T-helper 17 cell (primary cell): ENCODE measurements at regions not wholly inside any gene's neighbourhood (a gene's known extent, or its start where the extent isn't known, plus 50 kb on each side); places are given as distances from the start of the nearest gene placed in this dataset.

Experiments
- ATAC-seq: fragments of 150-1000 bp; cut with Tn5 transposase; 2 replicates; pipeline ENCODE4 v1.10.0; 2021; ENCODE audit warnings: mild to moderate bottlenecking, moderate library complexity
- DNase-seq, 3 donors: peaks; one replicate each; pipeline versions ENCODE4 v3.0.0 to v3.0.0-alpha.2; 2020 to 2021
- H3K9me3 ChIP-seq: one replicate; pipeline ENCODE4 v1.7.0; 2013; ENCODE audit warnings: low read length, mild to moderate bottlenecking; ENCODE audit not compliant: control insufficient read depth, poor library complexity, severe bottlenecking
- H3K27ac Mint-ChIP-seq: one replicate; pipeline ENCODE4 v1.8.0; 2022; ENCODE audit warnings: mild to moderate bottlenecking, moderate library complexity, mixed read lengths
- H3K27me3 Mint-ChIP-seq: one replicate; pipeline ENCODE4 v1.8.0; 2022; ENCODE audit warnings: mixed read lengths
- H3K36me3 Mint-ChIP-seq: one replicate; pipeline ENCODE4 v1.8.0; 2022; ENCODE audit warnings: low read depth, mixed read lengths
- H3K4me1 Mint-ChIP-seq: one replicate; pipeline ENCODE4 v1.8.0; 2022; ENCODE audit warnings: mild to moderate bottlenecking, mixed read lengths
- H3K4me3 Mint-ChIP-seq: one replicate; pipeline ENCODE4 v1.8.0; 2022; ENCODE audit warnings: mild to moderate bottlenecking, moderate library complexity, mixed read lengths

DNA sequence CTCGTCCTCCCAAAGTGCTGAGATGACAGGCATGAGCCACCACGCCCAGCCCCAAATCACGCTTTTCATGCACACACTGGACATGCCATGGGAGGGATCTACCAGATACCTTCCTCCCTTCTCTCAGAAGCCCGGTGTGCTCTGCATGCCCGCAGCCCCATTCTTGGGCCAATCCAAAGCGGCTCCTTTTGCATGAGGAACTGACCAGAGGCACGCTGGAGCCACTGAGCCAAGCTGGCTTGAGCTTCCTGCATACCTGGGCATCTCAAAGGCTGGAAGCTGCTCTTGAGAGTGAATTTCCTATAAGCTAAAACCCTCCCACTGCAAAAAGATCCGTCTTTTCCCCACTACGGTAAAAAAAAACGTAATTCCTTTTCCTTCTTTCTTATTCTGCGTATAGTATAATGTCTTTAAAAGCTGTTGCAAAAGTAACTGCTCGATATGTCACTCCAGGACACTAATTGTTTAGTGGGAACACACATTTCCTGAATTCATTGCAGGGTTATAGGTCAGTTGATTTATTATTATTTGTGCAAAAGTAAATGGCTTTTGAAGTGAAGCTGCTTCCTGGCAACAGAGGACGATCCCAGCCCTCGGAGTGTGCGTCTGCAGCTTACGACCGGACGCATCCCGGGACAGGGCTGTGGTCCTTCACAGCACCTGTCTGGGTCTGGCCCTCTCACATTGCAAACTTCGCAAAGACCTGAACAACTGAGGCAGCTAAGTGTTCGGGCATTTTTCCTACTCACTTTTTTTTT, 61.8 kb upstream of the ETS2 start:
- no peak overlapping the region for H3K4me3 Mint-ChIP-seq
- H3K9me3 ChIP-seq: no peaks in the 10 kb centered on the region
- H3K27me3 Mint-ChIP-seq: no peaks in the 10 kb centered on the region
- no peak for DNase-seq
- no peak for ATAC-seq
- peaks cover 19% of the 10 kb centered on the region for H3K4me1 Mint-ChIP-seq
- H3K36me3 Mint-ChIP-seq: no peaks in the 10 kb centered on the region
- H3K27ac Mint-ChIP-seq: no peak overlapping the region

DNA sequence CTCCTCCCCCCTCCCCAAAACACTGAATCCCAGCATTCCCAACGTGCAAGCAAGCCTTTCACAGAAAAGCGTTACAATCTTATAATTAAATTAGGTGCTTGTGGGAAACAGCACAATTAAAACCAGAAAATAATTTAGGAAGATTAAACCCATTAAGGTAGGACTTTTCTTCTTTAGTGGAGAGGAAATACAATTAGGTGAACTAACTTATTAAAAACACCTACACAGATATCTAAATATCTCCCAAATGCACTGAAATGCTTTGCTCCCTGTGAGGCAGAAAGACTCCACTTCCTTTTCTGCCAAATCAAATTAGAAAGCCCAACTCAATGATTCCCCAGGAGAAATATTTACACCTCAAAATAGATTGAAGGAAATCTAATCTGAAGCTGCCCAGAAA, 60.9 kb upstream of the ETS2 start:
- peaks cover 19% of the 10 kb centered on the region for H3K4me1 Mint-ChIP-seq
- no peak overlapping the region for H3K4me3 Mint-ChIP-seq
- no peaks in the 10 kb centered on the region for H3K9me3 ChIP-seq
- peaks cover 2% of the 10 kb centered on the region for H3K27me3 Mint-ChIP-seq
- ATAC-seq (no peak), DNase-seq (no peak)
- no peak overlapping the region for H3K27ac Mint-ChIP-seq
- no peaks in the 10 kb centered on the region for H3K36me3 Mint-ChIP-seq

DNA sequence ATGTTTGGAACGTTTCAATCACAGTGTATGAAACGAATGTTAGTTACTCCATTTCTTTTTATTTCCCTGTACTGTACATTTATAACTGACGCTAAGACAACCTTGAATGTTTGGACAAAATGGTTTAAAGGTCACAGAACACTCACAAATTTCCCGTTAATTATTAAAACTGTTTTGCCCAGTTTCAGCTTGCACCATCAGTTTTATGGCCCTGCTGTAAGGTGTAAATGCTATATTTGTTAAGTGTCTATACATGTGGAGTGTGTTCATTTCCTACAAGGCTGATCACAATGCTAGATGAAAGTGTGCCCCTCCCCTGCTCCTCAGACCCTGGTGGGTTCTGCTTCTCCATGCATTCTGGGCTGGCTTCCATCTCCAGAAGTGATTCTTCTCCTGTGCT, 57.9 kb upstream of the ETS2 start:
- no peak overlapping the region for H3K4me3 Mint-ChIP-seq
- no peak for ATAC-seq
- no peaks in the 10 kb centered on the region for H3K4me1 Mint-ChIP-seq
- peaks cover 2% of the 10 kb centered on the region for H3K36me3 Mint-ChIP-seq
- DNase-seq: no peak
- peaks cover 21% of the 10 kb centered on the region for H3K27me3 Mint-ChIP-seq
- H3K9me3 ChIP-seq: no peaks in the 10 kb centered on the region
- no peak overlapping the region for H3K27ac Mint-ChIP-seq

DNA sequence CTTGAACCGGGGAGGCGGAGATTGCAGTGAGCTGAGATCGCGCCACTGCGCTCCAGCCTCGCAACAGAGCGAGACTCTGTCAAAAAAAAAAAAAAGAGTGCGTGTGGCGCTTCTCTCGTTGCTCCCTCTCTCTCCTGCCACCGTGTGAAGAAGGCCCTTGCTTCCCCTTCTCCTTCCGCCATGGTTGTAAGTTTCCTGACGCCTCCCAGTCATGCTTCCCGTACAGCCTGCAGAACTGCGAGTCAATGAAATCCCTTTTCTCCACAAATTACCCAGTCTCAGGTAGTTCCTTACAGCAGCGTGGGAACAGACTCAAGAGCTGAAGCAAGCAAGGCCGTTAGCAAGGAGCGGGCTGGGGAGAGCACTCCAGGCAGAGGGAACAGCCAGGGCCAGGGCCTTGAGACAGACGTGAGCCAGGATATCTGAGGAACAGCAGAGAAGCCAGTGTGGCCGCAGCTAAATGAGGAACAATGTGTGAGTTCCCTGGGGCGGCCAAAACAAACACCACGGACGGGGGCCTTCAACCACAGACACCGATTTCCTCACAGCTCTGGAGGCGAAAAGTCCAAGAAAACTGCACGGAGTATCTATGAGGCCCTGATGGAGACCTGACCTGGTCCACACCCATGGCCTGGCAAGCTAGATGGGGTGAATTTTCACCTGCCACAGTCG, 54.2 kb upstream of the ETS2 start:
- no peaks in the 10 kb centered on the region for H3K9me3 ChIP-seq
- Mint-ChIP-seq H3K27ac (no peak overlapping the region), H3K36me3 (peaks cover 2% of the 10 kb centered on the region), H3K4me1 (peaks cover 5% of the 10 kb centered on the region), H3K4me3 (no peak overlapping the region), H3K27me3 (peaks cover 21% of the 10 kb centered on the region)
- ATAC-seq: no peak
- no peak for DNase-seq

DNA sequence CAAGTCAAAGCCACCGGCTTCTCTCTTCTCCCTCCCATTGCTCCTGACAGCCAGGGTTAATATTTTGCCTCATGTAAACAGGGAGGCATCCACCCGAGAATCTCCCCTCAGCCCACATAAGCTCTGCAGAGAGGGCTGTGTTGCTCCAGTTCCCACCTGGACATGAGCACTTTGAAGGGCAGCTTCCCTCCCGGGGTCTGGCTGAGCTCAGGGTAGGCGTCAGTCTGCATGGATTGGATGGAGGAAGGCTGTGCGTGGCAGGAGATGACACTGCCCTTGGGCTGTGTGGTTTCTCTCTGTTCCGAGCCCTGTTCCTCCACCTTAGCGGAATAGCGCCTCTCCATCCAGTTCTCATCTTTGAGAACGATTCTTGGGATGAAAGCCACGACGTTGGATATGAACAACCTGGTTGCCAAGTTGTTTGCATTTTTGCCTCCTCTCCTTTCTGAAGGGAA, 53.7 kb upstream of the ETS2 start:
- peaks cover 5% of the 10 kb centered on the region for H3K4me1 Mint-ChIP-seq
- ATAC-seq: no peak
- peaks cover 2% of the 10 kb centered on the region for H3K36me3 Mint-ChIP-seq
- no peak overlapping the region for H3K4me3 Mint-ChIP-seq
- H3K27ac Mint-ChIP-seq: no peak overlapping the region
- no peak for DNase-seq
- H3K9me3 ChIP-seq: no peaks in the 10 kb centered on the region
- H3K27me3 Mint-ChIP-seq: peaks cover 21% of the 10 kb centered on the region

DNA sequence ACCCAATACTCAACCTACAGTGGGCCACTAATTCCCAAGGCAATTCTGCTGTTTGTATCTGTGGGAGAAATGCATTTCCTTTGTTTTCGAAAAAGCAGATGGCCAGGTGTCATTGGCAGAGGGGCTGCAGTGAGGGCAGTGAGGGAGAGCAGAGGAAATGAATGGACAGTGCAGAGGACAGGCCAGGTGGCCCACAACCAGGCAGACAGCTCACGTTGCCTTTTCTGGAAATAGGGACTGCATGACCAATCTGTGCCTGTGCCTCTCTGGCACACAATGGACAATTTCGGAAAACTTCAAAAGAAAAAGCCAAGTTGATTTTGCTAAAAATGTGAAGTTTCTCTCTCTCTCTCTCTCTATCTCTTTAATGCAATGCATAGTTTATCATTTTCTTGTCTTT, 52.6 kb upstream of the ETS2 start:
- Mint-ChIP-seq H3K27me3 (peaks cover 21% of the 10 kb centered on the region), H3K4me1 (peaks cover 5% of the 10 kb centered on the region), H3K27ac (no peak overlapping the region), H3K4me3 (no peak overlapping the region), H3K36me3 (peaks cover 2% of the 10 kb centered on the region)
- no peaks in the 10 kb centered on the region for H3K9me3 ChIP-seq
- DNase-seq: no peak
- ATAC-seq: no peak

DNA sequence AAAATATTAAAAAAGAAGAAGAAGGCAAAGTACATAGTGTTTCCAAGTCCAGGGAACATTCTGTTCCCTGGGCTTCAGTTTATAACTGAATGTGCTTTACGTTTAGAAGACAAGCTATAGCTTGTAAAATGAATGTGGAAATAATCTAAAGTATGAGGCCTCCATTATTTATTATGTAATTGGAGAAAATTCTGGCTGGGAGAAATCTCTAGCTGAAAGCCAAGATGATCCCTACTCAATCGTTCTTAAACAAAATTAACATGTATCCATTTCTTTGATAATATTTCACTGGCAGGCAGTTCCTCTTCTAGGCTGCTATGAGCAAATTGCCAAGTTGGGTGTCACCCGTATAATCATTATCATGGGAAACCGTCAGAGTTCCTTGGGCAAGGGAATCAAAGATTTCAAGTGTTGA, 52.2 kb upstream of the ETS2 start:
- H3K9me3 ChIP-seq: no peaks in the 10 kb centered on the region
- no peak overlapping the region for H3K27ac Mint-ChIP-seq
- DNase-seq: no peak
- no peak overlapping the region for H3K4me3 Mint-ChIP-seq
- peaks cover 5% of the 10 kb centered on the region for H3K4me1 Mint-ChIP-seq
- peaks cover 21% of the 10 kb centered on the region for H3K27me3 Mint-ChIP-seq
- no peak for ATAC-seq
- peaks cover 2% of the 10 kb centered on the region for H3K36me3 Mint-ChIP-seq
